ENCODE measurements at regions not wholly inside any gene's neighbourhood (a gene's known extent, or its start where the extent isn't known, plus 50 kb on each side); places are given as distances from the start of the nearest gene placed in this dataset.
"Not testable (repeated sequence)": the region's sequence is repeated elsewhere in the genome, so short reads cannot be mapped to it uniquely, and the experiment has no call there.

- TF ChIP-seq EZH2 (IDR thresholded peaks at IDR 0.05; ENCODE audit: low read depth, unreplicated experiment); CTCF (conservative IDR thresholded peaks at IDR 0.05; ENCODE audit: low read depth in 2 of 2); ZNF114 (CRISPR knock-in tag; IDR thresholded peaks at IDR 0.05): not testable (repeated sequence)
Observed at GRCh38 chr20:29375937-29376336, 1881.5 kb upstream of the DEFB115 start.
